HepG2 (cell line): ENCODE measurements at regions not wholly inside any gene's neighbourhood (a gene's known extent, or its start where the extent isn't known, plus 50 kb on each side); places are given as distances from the start of the nearest gene placed in this dataset.

ENCODE experiments used
- ATAC-seq: fragments of 200-7000 bp; cut with Tn5 transposase; 3 replicates; pipeline ENCODE4 v1.9.1; 2020; ENCODE audit warnings: mild to moderate bottlenecking, moderate library complexity
- BruUV-seq: library from RNA; stranded (reverse); fragments of 400-500 nt; replicated peaks from 2 replicates; lab custom pipeline; 2021; lab: Mats Ljungman, UMichigan
- CTCF ChIA-PET: fragments of 300-600 bp; formaldehyde crosslinking; extraction: SDS; loops from one replicate; lab custom pipeline; 2021; ENCODE audit warnings: low total read pairs, inconsistent platforms, low intra/inter-chr PET ratio; lab: Yijun Ruan, JAX
- POLR2A ChIA-PET: fragments of 350-600 bp; sonication (Branson Sonifier 250); formaldehyde crosslinking; loops from one replicate; lab custom pipeline; 2020; ENCODE audit warnings: antibody characterized with exemption, inconsistent platforms; lab: Yijun Ruan, JAX
- DNase-seq: peaks from one replicate; pipeline ENCODE4 v3.0.0-alpha.2; 2015; ENCODE audit warnings: low spot score
- FAIRE-seq: peaks from 3 replicates; lab custom pipeline; 2011; peaks lifted over from hg19 to GRCh38; lab: Jason Lieb, UNC
- H2AFZ ChIP-seq: one replicate; pipeline ENCODE4 v1.6.1; 2011; ENCODE audit warnings: low read length, inconsistent platforms
- H3K27ac ChIP-seq: fragments of 300-600 bp; 3 replicates; pipeline ENCODE4 v1.8.0; 2011; ENCODE audit warnings: mixed run types, mild to moderate bottlenecking, mixed read lengths, low read length, inconsistent platforms; ENCODE audit not compliant: insufficient read depth; ENCODE audit errors: extremely low read length
- H3K27me3 ChIP-seq, 2 experiments: fragments of 200-600 bp in 1 of 2; 2 replicates in 1 of 2; 3 replicates in 1 of 2; pipeline versions ENCODE4 v1.6.0 to v1.8.0; 2011; ENCODE audit warnings: low read length in 2 of 2, mild to moderate bottlenecking in 2 of 2, moderate library complexity in 2 of 2, inconsistent platforms in 1 of 2; ENCODE audit not compliant: insufficient read depth in 2 of 2, control insufficient read depth in 1 of 2
- H3K36me3 ChIP-seq, 2 experiments: fragments of 200-600 bp in 1 of 2; replicated peaks in 1 of 2; 2 replicates in 1 of 2; 3 replicates in 1 of 2; pipeline versions ENCODE4 v1.5.1 to v1.8.0; 2011; ENCODE audit warnings: low read length in 2 of 2, inconsistent platforms in 1 of 2; ENCODE audit not compliant: insufficient read depth in 2 of 2, control insufficient read depth in 1 of 2
- H3K4me1 ChIP-seq: 2 replicates; pipeline ENCODE4 v1.5.1; 2012; ENCODE audit warnings: low read length, inconsistent platforms; ENCODE audit not compliant: insufficient read depth
- H3K4me2 ChIP-seq: 2 replicates; pipeline ENCODE4 v1.6.0; 2011; ENCODE audit warnings: low read depth, low read length, inconsistent platforms
- H3K4me3 ChIP-seq, 3 experiments: fragments of 200-600 bp in 1 of 3; sonication (generic), shearing (Covaris generic) in 1 of 3; replicated peaks in 1 of 3; 2 replicates each; pipeline ENCODE4 v1.5.1; 2011 to 2016; ENCODE audit warnings: low read length in 3 of 3, inconsistent platforms in 2 of 3, low read depth in 2 of 3, mild to moderate bottlenecking in 2 of 3, control low read depth in 1 of 3, mixed read lengths in 1 of 3; ENCODE audit not compliant: insufficient read depth in 1 of 3
- H3K79me2 ChIP-seq: one replicate; pipeline ENCODE4 v1.6.1; 2011; ENCODE audit warnings: low read length, inconsistent platforms; ENCODE audit not compliant: insufficient read depth
- H3K9ac ChIP-seq: 2 replicates; pipeline ENCODE4 v1.6.0; 2011; ENCODE audit warnings: mild to moderate bottlenecking, low read depth, low read length, inconsistent platforms; ENCODE audit not compliant: insufficient read depth
- H3K9me3 ChIP-seq: 2 replicates; pipeline ENCODE4 v1.5.1; 2012; ENCODE audit warnings: mild to moderate bottlenecking, low read length
- H4K20me1 ChIP-seq: 2 replicates; pipeline ENCODE4 v1.6.0; 2011; ENCODE audit warnings: inconsistent platforms, mild to moderate bottlenecking, low read length, moderate library complexity; ENCODE audit not compliant: insufficient read depth
- ATF7-NPFF ChIP-seq: sonication (generic); formaldehyde crosslinking; IDR thresholded peaks from 2 replicates; pipeline ENCODE4 v1.8.1; 2023; ENCODE audit warnings: mild to moderate bottlenecking, low read depth, missing genetic modification reagents, moderate library complexity
- EED ChIP-seq: sonication (generic); formaldehyde crosslinking; IDR thresholded peaks from 2 replicates; pipeline ENCODE4 v1.5.0; 2020; ENCODE audit warnings: mild to moderate bottlenecking, missing genetic modification reagents
- HOXA7 ChIP-seq: sonication (generic); formaldehyde crosslinking; IDR thresholded peaks from 2 replicates; pipeline ENCODE4 v1.8.1; 2022; ENCODE audit warnings: mild to moderate bottlenecking, missing genetic modification reagents, moderate library complexity
- PPARG ChIP-seq: conservative IDR thresholded peaks from 2 replicates; pipeline ENCODE4 v1.6.1; 2016; ENCODE audit warnings: missing biosample characterization, missing genetic modification reagents
- TGIF2 ChIP-seq: IDR thresholded peaks from 2 replicates; pipeline ENCODE4 v1.6.1; 2016; ENCODE audit warnings: control low read depth, missing compliant biosample characterization
- ZMYM2 ChIP-seq: sonication (generic); formaldehyde crosslinking; IDR thresholded peaks from 2 replicates; pipeline ENCODE4 v1.8.0; 2022; ENCODE audit warnings: mild to moderate bottlenecking, missing genetic modification reagents
- ZNF230 ChIP-seq: sonication (generic); formaldehyde crosslinking; IDR thresholded peaks from 2 replicates; pipeline ENCODE4 v1.4.0; 2020; ENCODE audit warnings: mild to moderate bottlenecking, missing genetic modification reagents
- ZNF280D ChIP-seq: sonication (generic); formaldehyde crosslinking; IDR thresholded peaks from 2 replicates; pipeline ENCODE4 v1.5.1; 2020; ENCODE audit warnings: mild to moderate bottlenecking, missing genetic modification reagents
- ZNF335 ChIP-seq: sonication (generic); formaldehyde crosslinking; IDR thresholded peaks from 2 replicates; pipeline ENCODE4 v1.4.0; 2020; ENCODE audit warnings: missing genetic modification reagents
- ZNF549 ChIP-seq: sonication (generic); formaldehyde crosslinking; IDR thresholded peaks from 2 replicates; pipeline ENCODE4 v1.5.0; 2020; ENCODE audit warnings: missing genetic modification reagents
- WGBS: methylation state at CpG from one replicate; pipeline ENCODE4 v1.1.6; 2017; ENCODE audit warnings: low lambda C conversion rate; 5-methylcytosine and 5-hydroxymethylcytosine counted together
- in situ Hi-C: cut with HindIII; loops from 2 replicates; pipeline ENCODE4 v1.10.0; 2017; ENCODE audit warnings: low pct_unique_long_range_greater_than_20kb; ENCODE audit not compliant: extremely low pct_ligation_motif_present
- intact Hi-C: fragments of 100-400 bp; cut with micrococcal nuclease; formaldehyde crosslinking; loops from one replicate; pipeline ENCODE4 v1.10.0; 2022; ENCODE audit not compliant: unreplicated experiment
- TF ChIP-seq, protein P1 (sequence below): sonication (generic); formaldehyde crosslinking; IDR thresholded peaks from 2 replicates; pipeline ENCODE4 v1.4.0; 2020; ENCODE audit warnings: mild to moderate bottlenecking, missing genetic modification reagents
- TF ChIP-seq, protein P2 (sequence below): sonication (generic); formaldehyde crosslinking; IDR thresholded peaks from 2 replicates; pipeline ENCODE4 v1.4.0; 2020; ENCODE audit warnings: missing genetic modification reagents, borderline replicate concordance

GRCh38 chr13:37927561-37927960 lies 58.0 kb upstream of the TRPC4 start:
- no peak overlapping the region for H3K9ac ChIP-seq
- POLR2A ChIA-PET, result no interaction called here
- TF ChIP-seq TGIF2 (CRISPR knock-in tag) (no peak), ZMYM2 (no peak)
- 11% methylated on average over 4 of the region's 4 CpGs for WGBS
- DNase-seq, result no peak
- H2AFZ ChIP-seq, result no peak overlapping the region
- no TSS peak for BruUV-seq
- no peaks in the 10 kb centered on the region; the same call in 1 of the 2 replicates for H4K20me1 ChIP-seq
- ATAC-seq, result no peak
- H3K4me3 ChIP-seq, result no peak overlapping the region
- H3K36me3 ChIP-seq, result no peaks in the 10 kb centered on the region
- CTCF ChIA-PET, result no interaction called here
- in situ Hi-C loops (no loop called here), intact Hi-C loops (no loop called here)
- H3K9me3 ChIP-seq, result no peaks in the 10 kb centered on the region
- FAIRE-seq, result no peak
- H3K4me2 ChIP-seq, result no peak overlapping the region
- no peaks in the 10 kb centered on the region for H3K27me3 ChIP-seq
- H3K27ac ChIP-seq, result no peak overlapping the region
- H3K4me1 ChIP-seq, result no peaks in the 10 kb centered on the region
- H3K79me2 ChIP-seq, result no peaks in the 10 kb centered on the region

DNA sequence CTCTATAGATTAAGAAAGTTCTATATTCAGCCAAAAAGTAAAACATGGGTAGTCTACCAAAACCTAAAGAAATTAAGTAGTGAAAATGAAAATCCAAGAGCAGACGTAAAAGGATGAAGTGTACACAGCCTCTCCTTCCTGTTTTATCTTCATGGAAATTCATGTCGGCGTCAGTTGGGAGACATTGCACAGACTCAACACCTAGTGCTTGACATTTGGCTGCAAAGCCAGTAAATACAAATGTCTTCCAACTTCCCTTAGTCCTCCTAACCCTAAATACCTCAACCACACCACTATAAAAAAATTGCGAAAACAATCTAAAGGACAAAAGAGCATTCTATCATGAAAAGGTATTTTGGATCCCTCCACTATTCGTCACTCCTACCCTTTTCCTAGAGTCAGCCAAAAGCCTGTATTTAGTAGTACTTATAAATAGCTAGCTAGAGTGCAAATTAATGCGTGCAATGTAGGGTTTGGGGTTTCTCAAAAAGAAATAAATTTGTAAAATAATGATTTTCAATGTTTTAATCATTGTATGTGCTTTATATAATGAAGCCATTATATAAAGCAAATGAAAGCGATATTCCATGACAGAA lies 56.4 kb upstream of the TRPC4 start:
- DNase-seq, result no peak
- intact Hi-C loops, result no loop called here
- no peak overlapping the region for H2AFZ ChIP-seq
- no peaks in the 10 kb centered on the region; the same call in 1 of the 2 replicates for H4K20me1 ChIP-seq
- H3K36me3 ChIP-seq, result no peaks in the 10 kb centered on the region
- no peaks in the 10 kb centered on the region for H3K27me3 ChIP-seq
- in situ Hi-C loops, result no loop called here
- CTCF ChIA-PET, result no interaction called here
- FAIRE-seq, result no peak
- BruUV-seq, result no TSS peak
- no peaks in the 10 kb centered on the region for H3K79me2 ChIP-seq
- TF ChIP-seq EED (CRISPR knock-in tag), result no peak
- no peak for TF ChIP-seq ZNF549 (CRISPR knock-in tag)
- no peak for TF ChIP-seq ATF7-NPFF
- TF ChIP-seq, protein P1, sequence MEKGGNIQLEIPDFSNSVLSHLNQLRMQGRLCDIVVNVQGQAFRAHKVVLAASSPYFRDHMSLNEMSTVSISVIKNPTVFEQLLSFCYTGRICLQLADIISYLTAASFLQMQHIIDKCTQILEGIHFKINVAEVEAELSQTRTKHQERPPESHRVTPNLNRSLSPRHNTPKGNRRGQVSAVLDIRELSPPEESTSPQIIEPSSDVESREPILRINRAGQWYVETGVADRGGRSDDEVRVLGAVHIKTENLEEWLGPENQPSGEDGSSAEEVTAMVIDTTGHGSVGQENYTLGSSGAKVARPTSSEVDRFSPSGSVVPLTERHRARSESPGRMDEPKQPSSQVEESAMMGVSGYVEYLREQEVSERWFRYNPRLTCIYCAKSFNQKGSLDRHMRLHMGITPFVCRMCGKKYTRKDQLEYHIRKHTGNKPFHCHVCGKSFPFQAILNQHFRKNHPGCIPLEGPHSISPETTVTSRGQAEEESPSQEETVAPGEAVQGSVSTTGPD, result no peak
- no peak for TF ChIP-seq HOXA7 (CRISPR knock-in tag)
- TF ChIP-seq PPARG (CRISPR knock-in tag), result no peak
- no peak for TF ChIP-seq ZNF230 (CRISPR knock-in tag)
- TF ChIP-seq ZNF335 (CRISPR knock-in tag), result no peak
- TF ChIP-seq, protein P2, sequence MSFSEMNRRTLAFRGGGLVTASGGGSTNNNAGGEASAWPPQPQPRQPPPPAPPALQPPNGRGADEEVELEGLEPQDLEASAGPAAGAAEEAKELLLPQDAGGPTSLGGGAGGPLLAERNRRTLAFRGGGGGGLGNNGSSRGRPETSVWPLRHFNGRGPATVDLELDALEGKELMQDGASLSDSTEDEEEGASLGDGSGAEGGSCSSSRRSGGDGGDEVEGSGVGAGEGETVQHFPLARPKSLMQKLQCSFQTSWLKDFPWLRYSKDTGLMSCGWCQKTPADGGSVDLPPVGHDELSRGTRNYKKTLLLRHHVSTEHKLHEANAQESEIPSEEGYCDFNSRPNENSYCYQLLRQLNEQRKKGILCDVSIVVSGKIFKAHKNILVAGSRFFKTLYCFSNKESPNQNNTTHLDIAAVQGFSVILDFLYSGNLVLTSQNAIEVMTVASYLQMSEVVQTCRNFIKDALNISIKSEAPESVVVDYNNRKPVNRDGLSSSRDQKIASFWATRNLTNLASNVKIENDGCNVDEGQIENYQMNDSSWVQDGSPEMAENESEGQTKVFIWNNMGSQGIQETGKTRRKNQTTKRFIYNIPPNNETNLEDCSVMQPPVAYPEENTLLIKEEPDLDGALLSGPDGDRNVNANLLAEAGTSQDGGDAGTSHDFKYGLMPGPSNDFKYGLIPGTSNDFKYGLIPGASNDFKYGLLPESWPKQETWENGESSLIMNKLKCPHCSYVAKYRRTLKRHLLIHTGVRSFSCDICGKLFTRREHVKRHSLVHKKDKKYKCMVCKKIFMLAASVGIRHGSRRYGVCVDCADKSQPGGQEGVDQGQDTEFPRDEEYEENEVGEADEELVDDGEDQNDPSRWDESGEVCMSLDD (CRISPR knock-in tag), result no peak
- TF ChIP-seq ZNF280D, result no peak
- H3K9me3 ChIP-seq, result no peaks in the 10 kb centered on the region
- no peak overlapping the region for H3K4me3 ChIP-seq
- no peak for ATAC-seq
- no peak overlapping the region for H3K4me2 ChIP-seq
- H3K9ac ChIP-seq, result no peak overlapping the region
- 13% methylated on average over 7 of the region's 7 CpGs for WGBS
- POLR2A ChIA-PET, result no interaction called here
- no peaks in the 10 kb centered on the region for H3K4me1 ChIP-seq
- no peak overlapping the region for H3K27ac ChIP-seq
